CD14-positive monocyte (primary cell): ENCODE measurements at regions not wholly inside any gene's neighbourhood (a gene's known extent, or its start where the extent isn't known, plus 50 kb on each side); places are given as distances from the start of the nearest gene placed in this dataset.

Experiments used
- DNase-seq, 3 donors: peaks; one replicate each; pipeline ENCODE4 v3.0.0-alpha.2; 2011 to 2022
- H2AFZ ChIP-seq: 2 replicates; pipeline ENCODE4 v1.6.0; 2012; ENCODE audit warnings: mild to moderate bottlenecking, low read depth, low read length, inconsistent platforms; ENCODE audit not compliant: insufficient read depth, poor library complexity, severe bottlenecking
- H3K27ac ChIP-seq, 2 donors: 1 replicate in 1 of 2; 2 replicates in 1 of 2; pipeline ENCODE4 v1.5.1; 2012 to 2013; ENCODE audit warnings: low read length in 2 of 2, control low read depth in 1 of 2, inconsistent platforms in 1 of 2, low read depth in 1 of 2, mild to moderate bottlenecking in 1 of 2
- H3K27me3 ChIP-seq, 2 donors: one replicate each; pipeline versions ENCODE4 v1.6.0 to v1.6.1; 2011 to 2013; ENCODE audit warnings: low read length in 2 of 2; ENCODE audit not compliant: control insufficient read depth in 2 of 2, insufficient read depth in 2 of 2
- H3K36me3 ChIP-seq, 2 donors: replicated peaks in 1 of 2; 1 replicate in 1 of 2; 2 replicates in 1 of 2; pipeline versions ENCODE4 v1.5.1 to v1.6.1; 2012 to 2013; ENCODE audit warnings: low read length in 2 of 2, control low read depth in 1 of 2, inconsistent platforms in 1 of 2, mild to moderate bottlenecking in 1 of 2; ENCODE audit not compliant: insufficient read depth in 2 of 2, control insufficient read depth in 1 of 2
- H3K4me1 ChIP-seq, 2 donors: 1 replicate in 1 of 2; 2 replicates in 1 of 2; pipeline versions ENCODE4 v1.5.1 to v1.6.1; 2012 to 2013; ENCODE audit warnings: low read length in 2 of 2, control low read depth in 1 of 2, inconsistent platforms in 1 of 2, mild to moderate bottlenecking in 1 of 2, moderate library complexity in 1 of 2; ENCODE audit not compliant: insufficient read depth in 2 of 2, control insufficient read depth in 1 of 2
- H3K4me2 ChIP-seq: replicated peaks from 2 replicates; pipeline ENCODE3; 2012; ENCODE audit warnings: low read length, moderate library complexity, mild to moderate bottlenecking; ENCODE audit not compliant: poor library complexity, severe bottlenecking; ENCODE audit errors: extremely low read depth
- H3K4me3 ChIP-seq, 3 experiments: fragments of 200-600 bp in 1 of 3; sonication (generic) in 1 of 3; replicated peaks in 1 of 3; 1 replicate in 2 of 3; 2 replicates in 1 of 3; pipeline ENCODE4 v1.5.1; 2011 to 2013; ENCODE audit warnings: low read length in 3 of 3, mild to moderate bottlenecking in 3 of 3, control low read depth in 2 of 3, low read depth in 2 of 3, inconsistent platforms in 1 of 3, moderate library complexity in 1 of 3
- H3K79me2 ChIP-seq: 2 replicates; pipeline ENCODE4 v1.6.0; 2012; ENCODE audit warnings: mild to moderate bottlenecking, control low read depth, inconsistent platforms, low read length, moderate library complexity; ENCODE audit not compliant: insufficient read depth
- H3K9ac ChIP-seq: 2 replicates; pipeline ENCODE4 v1.6.0; 2017; ENCODE audit warnings: low read length, mild to moderate bottlenecking; ENCODE audit not compliant: insufficient read depth, poor library complexity, severe bottlenecking
- H3K9me3 ChIP-seq, 2 donors: replicated peaks in 1 of 2; 1 replicate in 1 of 2; 2 replicates in 1 of 2; pipeline versions ENCODE4 v1.5.1 to v1.6.1; 2012 to 2013; ENCODE audit warnings: low read length in 2 of 2, control low read depth in 1 of 2; ENCODE audit not compliant: control insufficient read depth in 1 of 2, insufficient read depth in 1 of 2
- H4K20me1 ChIP-seq: 2 replicates; pipeline ENCODE4 v1.6.0; 2012; ENCODE audit warnings: mild to moderate bottlenecking, low read length, control low read depth, moderate library complexity; ENCODE audit not compliant: insufficient read depth
- H3K27ac Mint-ChIP-seq, 7 donors: one replicate each; pipeline ENCODE4 v1.8.0; 2020; ENCODE audit warnings: mild to moderate bottlenecking in 7 of 7, mixed read lengths in 7 of 7, moderate library complexity in 6 of 7, inconsistent platforms in 2 of 7
- H3K27me3 Mint-ChIP-seq, 3 donors: one replicate each; pipeline ENCODE4 v1.8.0; 2021 to 2022; ENCODE audit warnings: low read depth in 3 of 3, mild to moderate bottlenecking in 3 of 3, mixed read lengths in 3 of 3, moderate library complexity in 3 of 3, inconsistent platforms in 1 of 3
- H3K36me3 Mint-ChIP-seq, 2 donors: one replicate each; pipeline ENCODE4 v1.8.0; 2020; ENCODE audit warnings: mixed read lengths in 2 of 2, inconsistent platforms in 1 of 2, mild to moderate bottlenecking in 1 of 2
- H3K4me1 Mint-ChIP-seq: one replicate; pipeline ENCODE4 v1.8.0; 2020; ENCODE audit warnings: mild to moderate bottlenecking, mixed read lengths
- H3K4me3 Mint-ChIP-seq, 2 donors: one replicate each; pipeline ENCODE4 v1.8.0; 2020; ENCODE audit warnings: mild to moderate bottlenecking in 2 of 2, mixed read lengths in 2 of 2, moderate library complexity in 1 of 2
- H3K9me3 Mint-ChIP-seq, 7 donors: one replicate each; pipeline ENCODE4 v1.8.0; 2020 to 2022; ENCODE audit warnings: mixed read lengths in 7 of 7, mild to moderate bottlenecking in 6 of 7, moderate library complexity in 6 of 7, inconsistent platforms in 2 of 7
- WGBS: methylation state at CpG from one replicate; pipeline ENCODE4 v1.1.5; 2013; ENCODE audit warnings: missing lambda C conversion rate; ENCODE audit not compliant: insufficient coverage; 5-methylcytosine and 5-hydroxymethylcytosine counted together
- intact Hi-C, 2 donors: fragments of 100-400 bp; cut with micrococcal nuclease; formaldehyde crosslinking; loops; one replicate each; pipeline versions ENCODE4 v1.15.0 to v1.15.1; 2023
- TF ChIP-seq, protein P1 (sequence below): fragments of 200-600 bp; IDR thresholded peaks from one replicate; pipeline ENCODE4 v1.8.0; 2022; ENCODE audit warnings: antibody characterized with exemption, mild to moderate bottlenecking

- Mint-ChIP-seq H3K27ac (no peak overlapping the region), H3K36me3 (no peaks in the 10 kb centered on the region), H3K4me1 (no peaks in the 10 kb centered on the region), H3K27me3 (peaks cover 27 to 45% (median 38%) of the 10 kb centered on the region in 3 donors), H3K4me3 (no peak overlapping the region), H3K9me3 (peaks cover 0 to 5% (median 0%) of the 10 kb centered on the region in 7 donors)
- no peaks in the 10 kb centered on the region for H3K4me1 ChIP-seq
- H3K4me2 ChIP-seq, result no peak overlapping the region
- no peaks in the 10 kb centered on the region for H3K79me2 ChIP-seq
- H3K27ac ChIP-seq, result no peak overlapping the region
- TF ChIP-seq, protein P1, sequence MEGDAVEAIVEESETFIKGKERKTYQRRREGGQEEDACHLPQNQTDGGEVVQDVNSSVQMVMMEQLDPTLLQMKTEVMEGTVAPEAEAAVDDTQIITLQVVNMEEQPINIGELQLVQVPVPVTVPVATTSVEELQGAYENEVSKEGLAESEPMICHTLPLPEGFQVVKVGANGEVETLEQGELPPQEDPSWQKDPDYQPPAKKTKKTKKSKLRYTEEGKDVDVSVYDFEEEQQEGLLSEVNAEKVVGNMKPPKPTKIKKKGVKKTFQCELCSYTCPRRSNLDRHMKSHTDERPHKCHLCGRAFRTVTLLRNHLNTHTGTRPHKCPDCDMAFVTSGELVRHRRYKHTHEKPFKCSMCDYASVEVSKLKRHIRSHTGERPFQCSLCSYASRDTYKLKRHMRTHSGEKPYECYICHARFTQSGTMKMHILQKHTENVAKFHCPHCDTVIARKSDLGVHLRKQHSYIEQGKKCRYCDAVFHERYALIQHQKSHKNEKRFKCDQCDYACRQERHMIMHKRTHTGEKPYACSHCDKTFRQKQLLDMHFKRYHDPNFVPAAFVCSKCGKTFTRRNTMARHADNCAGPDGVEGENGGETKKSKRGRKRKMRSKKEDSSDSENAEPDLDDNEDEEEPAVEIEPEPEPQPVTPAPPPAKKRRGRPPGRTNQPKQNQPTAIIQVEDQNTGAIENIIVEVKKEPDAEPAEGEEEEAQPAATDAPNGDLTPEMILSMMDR, result no peak
- H3K27me3 ChIP-seq, result peaks cover 2 to 14% of the 10 kb centered on the region in 2 donors
- intact Hi-C loops, result no loop called here
- H3K9ac ChIP-seq, result no peak overlapping the region
- no peak for DNase-seq
- no peaks in the 10 kb centered on the region for H4K20me1 ChIP-seq
- H3K36me3 ChIP-seq, result no peaks in the 10 kb centered on the region
- H2AFZ ChIP-seq, result no peak overlapping the region
- no peaks in the 10 kb centered on the region for H3K9me3 ChIP-seq
- no peak overlapping the region for H3K4me3 ChIP-seq
- WGBS, result 79% methylated on average over 7 of the region's 7 CpGs
Measured at GRCh38 chr20:57009775-57010174, 256.7 kb downstream of the BMP7 start.

DNA sequence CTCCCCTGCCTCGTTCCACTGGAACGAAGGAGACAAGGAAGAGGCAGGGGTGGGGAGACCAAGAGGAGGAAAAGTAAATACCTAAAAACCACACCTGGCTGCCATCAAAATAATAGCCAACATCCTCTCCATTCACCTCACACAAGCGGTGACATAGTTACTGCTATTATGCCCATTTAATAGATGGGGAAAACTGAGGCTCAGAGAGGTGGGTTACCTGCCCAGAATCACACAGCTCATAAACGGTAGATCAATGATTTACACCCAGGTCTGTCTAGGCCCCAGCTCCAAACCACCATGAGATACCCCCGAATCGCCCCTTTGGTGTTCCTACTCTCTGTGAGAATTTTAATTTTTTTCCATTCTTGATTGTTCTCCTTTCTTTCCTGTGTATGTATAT lies 253.8 kb downstream of the BMP7 start:
- H3K27me3 Mint-ChIP-seq, result peaks cover 16 to 33% (median 30%) of the 10 kb centered on the region in 3 donors
- no peak overlapping the region for H3K27ac ChIP-seq
- TF ChIP-seq, protein P1, result no peak
- no peak overlapping the region for H3K27ac Mint-ChIP-seq
- no peak overlapping the region for H3K4me2 ChIP-seq
- no peaks in the 10 kb centered on the region for H3K36me3 Mint-ChIP-seq
- H3K79me2 ChIP-seq, result no peaks in the 10 kb centered on the region
- no peak overlapping the region for H3K9ac ChIP-seq
- H3K4me1 Mint-ChIP-seq, result no peaks in the 10 kb centered on the region
- no peaks in the 10 kb centered on the region for H4K20me1 ChIP-seq
- DNase-seq, result no peak
- no peaks in the 10 kb centered on the region for H3K4me1 ChIP-seq
- no peaks in the 10 kb centered on the region for H3K36me3 ChIP-seq
- no peak overlapping the region for H2AFZ ChIP-seq
- H3K9me3 ChIP-seq, result no peaks in the 10 kb centered on the region
- H3K9me3 Mint-ChIP-seq, result peaks cover 0 to 5% (median 0%) of the 10 kb centered on the region in 7 donors
- WGBS, result no CpG with 5 or more reads among the region's 6 CpGs
- H3K4me3 Mint-ChIP-seq, result no peak overlapping the region
- peaks cover 2 to 10% of the 10 kb centered on the region in 2 donors for H3K27me3 ChIP-seq
- intact Hi-C loops, result no loop called here
- H3K4me3 ChIP-seq, result no peak overlapping the region
